D721Med (cell line): ENCODE measurements at regions not wholly inside any gene's neighbourhood (a gene's known extent, or its start where the extent isn't known, plus 50 kb on each side); places are given as distances from the start of the nearest gene placed in this dataset.

Experiments
- DNase-seq: peaks from one replicate; pipeline ENCODE4 v3.0.0; 2011; ENCODE audit warnings: low spot score; ENCODE audit not compliant: insufficient read length
- FAIRE-seq: peaks from 2 replicates; lab custom pipeline; 2011; peaks lifted over from hg19 to GRCh38; lab: Jason Lieb, UNC
- CTCF ChIP-seq: IDR thresholded peaks from 2 replicates; pipeline ENCODE4 v1.5.1; 2012; ENCODE audit warnings: mild to moderate bottlenecking, control low read depth; ENCODE audit not compliant: insufficient read depth; ENCODE audit errors: missing control alignments

DNA sequence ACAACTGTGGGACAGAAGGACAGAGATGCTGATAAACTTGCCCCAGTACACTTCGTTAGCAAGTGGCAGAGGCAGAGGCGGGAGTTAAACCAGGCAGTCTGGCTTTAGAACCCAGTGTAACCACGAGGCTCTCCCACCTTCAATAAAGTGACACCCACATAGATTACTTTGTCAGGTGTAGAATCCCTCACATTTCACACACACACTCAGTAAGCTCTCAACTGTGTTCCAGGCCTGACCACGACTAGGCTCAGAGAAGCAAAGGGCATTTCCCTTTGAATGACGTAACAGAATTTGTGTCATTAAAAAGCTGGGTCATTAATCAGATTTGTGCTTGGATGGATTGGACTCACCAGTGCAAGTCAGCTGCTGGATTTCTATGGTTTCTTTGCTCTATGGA lies 118.3 kb upstream of the RCN1 start:
- TF ChIP-seq CTCF: no peak
- no peak for FAIRE-seq
- no peak for DNase-seq

- FAIRE-seq: no peak
- no peak for DNase-seq
- TF ChIP-seq CTCF: no peak
These were observed 121.5 kb upstream of the RCN1 start for GRCh38 chr11:31969359-31969702.

DNA sequence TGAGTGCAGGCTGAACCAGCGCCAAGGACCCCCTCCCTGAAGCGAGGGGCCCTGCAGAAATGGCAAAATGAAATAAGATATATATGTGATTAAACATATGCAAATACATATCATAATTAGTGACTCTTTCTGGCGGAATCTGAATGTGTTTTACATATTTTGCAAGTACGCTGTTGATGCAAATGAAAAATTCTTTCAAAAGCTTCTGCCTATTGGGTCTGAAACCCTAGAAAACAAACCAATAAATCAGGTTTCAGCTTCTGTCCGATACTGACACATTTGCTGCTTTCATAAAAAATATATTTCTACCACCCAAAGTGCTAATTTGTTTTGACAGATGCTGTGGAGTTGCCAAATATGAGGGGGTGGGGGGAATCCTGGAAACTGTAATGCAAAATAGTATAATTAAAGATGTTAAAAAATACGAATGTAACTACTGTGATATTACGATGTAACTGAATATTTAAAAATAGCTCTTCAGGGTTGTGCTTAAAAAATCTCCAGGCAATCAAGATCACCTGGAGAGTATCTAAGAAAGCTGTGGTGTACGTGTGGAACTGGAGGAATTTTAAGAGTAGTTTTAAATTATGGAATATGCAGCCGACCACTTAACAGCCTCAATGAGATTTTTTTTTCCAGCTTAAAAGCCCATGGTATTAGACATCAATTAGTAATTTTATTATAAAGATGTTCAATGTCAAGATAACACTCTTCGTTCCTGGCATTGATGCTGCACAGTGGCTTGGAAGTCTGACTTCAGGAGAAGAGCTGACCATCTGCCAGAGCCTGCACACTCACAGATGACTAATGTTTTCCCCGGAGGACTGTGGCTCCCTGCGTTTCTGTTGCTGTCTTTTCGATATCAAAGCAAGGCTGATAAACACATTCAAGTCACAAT lies 122.2 kb upstream of the RCN1 start:
- no peak for DNase-seq
- no peak for TF ChIP-seq CTCF
- FAIRE-seq: no peak

GRCh38 chr11:31967404-31968130 lies 123.3 kb upstream of the RCN1 start:
- DNase-seq (no peak), FAIRE-seq (no peak)
- TF ChIP-seq CTCF: no peak

DNA sequence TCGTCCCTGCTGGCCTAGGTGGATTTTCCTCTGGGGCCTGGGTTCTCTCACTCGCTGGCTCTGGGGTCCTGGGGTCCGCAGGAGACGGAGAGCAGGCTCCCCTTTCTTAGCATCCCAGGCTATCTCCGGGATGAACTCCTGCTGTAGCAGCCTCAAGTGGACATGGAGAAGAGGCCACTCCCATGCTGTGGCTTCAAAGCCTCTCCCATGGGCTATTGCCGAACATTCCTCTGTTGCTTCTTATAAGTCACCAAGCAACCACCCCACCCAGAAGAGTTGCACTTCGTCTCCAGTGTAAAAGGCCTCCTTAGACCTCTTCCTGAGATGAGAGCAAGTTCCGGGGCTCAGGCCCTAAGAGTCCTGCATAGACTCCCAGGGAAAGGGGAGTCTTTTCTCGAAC lies 124.0 kb upstream of the RCN1 start:
- no peak for TF ChIP-seq CTCF
- no peak for DNase-seq
- FAIRE-seq: no peak

GRCh38 chr11:31964181-31964580 lies 126.7 kb upstream of the RCN1 start:
- no peak for FAIRE-seq
- no peak for TF ChIP-seq CTCF
- no peak for DNase-seq

GRCh38 chr11:31960126-31960525 lies 130.7 kb upstream of the RCN1 start:
- DNase-seq: no peak
- FAIRE-seq: no peak
- TF ChIP-seq CTCF: no peak
